Caco-2 (cell line): ENCODE measurements at regions not wholly inside any gene's neighbourhood (a gene's known extent, or its start where the extent isn't known, plus 50 kb on each side); places are given as distances from the start of the nearest gene placed in this dataset.

Experiments
- BruUV-seq: library from RNA; stranded (reverse); fragments of 400-500 nt; replicated peaks from 2 replicates; lab custom pipeline; 2021; lab: Mats Ljungman, UMichigan
- CTCF ChIA-PET: fragments of 300-600 bp; sonication (Branson Sonifier 250); formaldehyde crosslinking; loops from one replicate; lab custom pipeline; 2022; ENCODE audit warnings: antibody characterized with exemption; lab: Charles Lee
- POLR2A ChIA-PET: fragments of 300-600 bp; sonication (Branson Sonifier 250); formaldehyde crosslinking; loops from one replicate; lab custom pipeline; 2022; ENCODE audit warnings: antibody characterized with exemption; lab: Charles Lee
- DNase-seq, 2 experiments: peaks; one replicate each; pipeline versions ENCODE4 v3.0.0 to v3.0.0-alpha.2; 2020 to 2022
- H3K27me3 ChIP-seq: replicated peaks from 2 replicates; pipeline ENCODE4 v1.6.0; 2011; ENCODE audit warnings: low read length; ENCODE audit not compliant: control insufficient read depth, insufficient read depth
- H3K36me3 ChIP-seq: 2 replicates; pipeline ENCODE4 v1.5.1; 2011; ENCODE audit warnings: low read length; ENCODE audit not compliant: control insufficient read depth, insufficient read depth
- H3K4me1 ChIP-seq: fragments of 250-450 bp; sonication (Bioruptor Pico); 2 replicates; pipeline ENCODE4 v1.5.1; 2020; ENCODE audit warnings: mild to moderate bottlenecking
- H3K4me3 ChIP-seq: 2 replicates; pipeline ENCODE4 v1.5.1; 2011; ENCODE audit warnings: low read depth, mild to moderate bottlenecking, control low read depth, low read length
- H3K9me3 ChIP-seq: fragments of 250-450 bp; sonication (Bioruptor Pico); 2 replicates; pipeline ENCODE4 v1.5.1; 2020; ENCODE audit warnings: mild to moderate bottlenecking, moderate library complexity
- H3K27ac Mint-ChIP-seq: one replicate; pipeline ENCODE4 v1.8.0; 2022; ENCODE audit warnings: mixed read lengths; ENCODE audit not compliant: unreplicated experiment
- H3K27me3 Mint-ChIP-seq: one replicate; pipeline ENCODE4 v1.8.0; 2022; ENCODE audit warnings: mixed read lengths; ENCODE audit not compliant: insufficient read depth, unreplicated experiment
- H3K36me3 Mint-ChIP-seq: one replicate; pipeline ENCODE4 v1.8.0; 2022; ENCODE audit warnings: mild to moderate bottlenecking, mixed read lengths; ENCODE audit not compliant: insufficient read depth, unreplicated experiment
- H3K4me1 Mint-ChIP-seq: one replicate; pipeline ENCODE4 v1.8.0; 2022; ENCODE audit warnings: low read depth, mixed read lengths; ENCODE audit not compliant: unreplicated experiment
- H3K4me3 Mint-ChIP-seq: one replicate; pipeline ENCODE4 v1.8.0; 2022; ENCODE audit warnings: mild to moderate bottlenecking, moderate library complexity, mixed read lengths; ENCODE audit not compliant: unreplicated experiment
- H3K9me3 Mint-ChIP-seq: one replicate; pipeline ENCODE4 v1.8.0; 2022; ENCODE audit warnings: mixed read lengths; ENCODE audit not compliant: unreplicated experiment
- CTCF ChIP-seq, 2 experiments: fragments of 200-600 bp in 1 of 2; IDR thresholded peaks; 1 replicate in 1 of 2; 2 replicates in 1 of 2; pipeline versions ENCODE4 v1.5.1 to v1.8.0; 2011 to 2022; ENCODE audit warnings: antibody characterized with exemption in 1 of 2, control low read depth in 1 of 2, inconsistent platforms in 1 of 2, low read depth in 1 of 2, low read length in 1 of 2, mild to moderate bottlenecking in 1 of 2, moderate library complexity in 1 of 2; ENCODE audit not compliant: insufficient read depth in 1 of 2, severe bottlenecking in 1 of 2, unreplicated experiment in 1 of 2
- intact Hi-C: fragments of 100-400 bp; cut with micrococcal nuclease; formaldehyde crosslinking; loops from one replicate; pipeline ENCODE4 v1.10.0; 2022; ENCODE audit not compliant: unreplicated experiment

- H3K4me1 Mint-ChIP-seq: peaks cover 15% of the 10 kb centered on the region
- Histone ChIP-seq H3K27me3 (no peaks in the 10 kb centered on the region), H3K4me1 (peaks cover 20% of the 10 kb centered on the region), H3K36me3 (no peaks in the 10 kb centered on the region), H3K9me3 (no peaks in the 10 kb centered on the region), H3K4me3 (no peak overlapping the region)
- peaks cover 6% of the 10 kb centered on the region for H3K36me3 Mint-ChIP-seq
- peak; percentile 44 to 71 for DNase-seq
- H3K27ac Mint-ChIP-seq: no peak overlapping the region
- intact Hi-C loops: loop anchor here (2.0 to 5.0 kb wide), 2 partner anchors 16 to 44 kb away; no protein-coding TSS in a partner anchor
- no peaks in the 10 kb centered on the region for H3K9me3 Mint-ChIP-seq
- H3K27me3 Mint-ChIP-seq: no peaks in the 10 kb centered on the region
- TF ChIP-seq CTCF (IDR thresholded peaks at IDR 0.05; ENCODE audit: insufficient read depth in 1 of 2, low read depth in 1 of 2, low read length in 1 of 2, severe bottlenecking in 1 of 2, unreplicated experiment in 1 of 2): no peak
- POLR2A ChIA-PET: no interaction called here
- H3K4me3 Mint-ChIP-seq: no peak overlapping the region
- no TSS peak for BruUV-seq
- CTCF ChIA-PET: no interaction called here
Observed at GRCh38 chr12:17326649-17327048, 720.7 kb upstream of the LMO3 start.

GRCh38 chr12:17322090-17322489, 716.1 kb upstream of the LMO3 start:
- Mint-ChIP-seq H3K4me3 (no peak overlapping the region), H3K27ac (no peak overlapping the region), H3K27me3 (no peaks in the 10 kb centered on the region), H3K9me3 (peaks cover 39% of the 10 kb centered on the region), H3K4me1 (peaks cover 15% of the 10 kb centered on the region), H3K36me3 (peaks cover 6% of the 10 kb centered on the region)
- no peak for DNase-seq
- Histone ChIP-seq H3K9me3 (peaks cover 7% of the 10 kb centered on the region), H3K4me1 (peaks cover 20% of the 10 kb centered on the region), H3K4me3 (no peak overlapping the region), H3K36me3 (no peaks in the 10 kb centered on the region), H3K27me3 (no peaks in the 10 kb centered on the region)
- TF ChIP-seq CTCF (IDR thresholded peaks at IDR 0.05; ENCODE audit: insufficient read depth in 1 of 2, low read depth in 1 of 2, low read length in 1 of 2, severe bottlenecking in 1 of 2, unreplicated experiment in 1 of 2): no peak
- no TSS peak for BruUV-seq
- CTCF ChIA-PET: no interaction called here
- POLR2A ChIA-PET: no interaction called here
- intact Hi-C loops: no loop called here

- peaks cover 25% of the 10 kb centered on the region; the same call in 1 of the 2 replicates for H3K9me3 ChIP-seq
- ChIA-PET CTCF (no interaction called here), POLR2A (no interaction called here)
Observed at GRCh38 chr12:17304503-17305347, 698.8 kb upstream of the LMO3 start.

More at GRCh38 chr12:17304503-17305347, 698.8 kb upstream of the LMO3 start:
- H3K27me3 Mint-ChIP-seq: no peaks in the 10 kb centered on the region
- H3K9me3 Mint-ChIP-seq: peaks cover 41% of the 10 kb centered on the region
- H3K4me1 ChIP-seq: no peaks in the 10 kb centered on the region
- no peak overlapping the region for H3K27ac Mint-ChIP-seq
- H3K36me3 Mint-ChIP-seq: no peaks in the 10 kb centered on the region
- no peaks in the 10 kb centered on the region for H3K4me1 Mint-ChIP-seq
- BruUV-seq: no TSS peak
- no peak for TF ChIP-seq CTCF (IDR thresholded peaks at IDR 0.05; ENCODE audit: insufficient read depth in 1 of 2, low read depth in 1 of 2, low read length in 1 of 2, severe bottlenecking in 1 of 2, unreplicated experiment in 1 of 2)
- intact Hi-C loops: no loop called here
- H3K36me3 ChIP-seq: no peaks in the 10 kb centered on the region
- H3K4me3 Mint-ChIP-seq: no peak overlapping the region
- DNase-seq: no peak
- no peaks in the 10 kb centered on the region for H3K27me3 ChIP-seq
- no peak overlapping the region for H3K4me3 ChIP-seq
